HL-60 (cell line): ENCODE measurements at regions not wholly inside any gene's neighbourhood (a gene's known extent, or its start where the extent isn't known, plus 50 kb on each side); places are given as distances from the start of the nearest gene placed in this dataset.

Experiments
- GABPA ChIP-seq: IDR thresholded peaks from 2 replicates; pipeline ENCODE4 v1.6.1; 2012; ENCODE audit warnings: low read depth
- POLR2AphosphoS5 ChIP-seq: IDR thresholded peaks from 2 replicates; pipeline ENCODE4 v1.6.1; 2012; ENCODE audit warnings: low read depth
- TF ChIP-seq, protein P1 (sequence below): IDR thresholded peaks from one replicate; pipeline ENCODE4 v1.5.1; 2011; ENCODE audit warnings: low read length, control low read depth, inconsistent platforms; ENCODE audit not compliant: insufficient read depth
- TF ChIP-seq, protein P2 (sequence below): IDR thresholded peaks from 2 replicates; pipeline ENCODE4 v1.6.1; 2012; ENCODE audit warnings: low read depth; ENCODE audit not compliant: insufficient replicate concordance

- TF ChIP-seq, protein P1, sequence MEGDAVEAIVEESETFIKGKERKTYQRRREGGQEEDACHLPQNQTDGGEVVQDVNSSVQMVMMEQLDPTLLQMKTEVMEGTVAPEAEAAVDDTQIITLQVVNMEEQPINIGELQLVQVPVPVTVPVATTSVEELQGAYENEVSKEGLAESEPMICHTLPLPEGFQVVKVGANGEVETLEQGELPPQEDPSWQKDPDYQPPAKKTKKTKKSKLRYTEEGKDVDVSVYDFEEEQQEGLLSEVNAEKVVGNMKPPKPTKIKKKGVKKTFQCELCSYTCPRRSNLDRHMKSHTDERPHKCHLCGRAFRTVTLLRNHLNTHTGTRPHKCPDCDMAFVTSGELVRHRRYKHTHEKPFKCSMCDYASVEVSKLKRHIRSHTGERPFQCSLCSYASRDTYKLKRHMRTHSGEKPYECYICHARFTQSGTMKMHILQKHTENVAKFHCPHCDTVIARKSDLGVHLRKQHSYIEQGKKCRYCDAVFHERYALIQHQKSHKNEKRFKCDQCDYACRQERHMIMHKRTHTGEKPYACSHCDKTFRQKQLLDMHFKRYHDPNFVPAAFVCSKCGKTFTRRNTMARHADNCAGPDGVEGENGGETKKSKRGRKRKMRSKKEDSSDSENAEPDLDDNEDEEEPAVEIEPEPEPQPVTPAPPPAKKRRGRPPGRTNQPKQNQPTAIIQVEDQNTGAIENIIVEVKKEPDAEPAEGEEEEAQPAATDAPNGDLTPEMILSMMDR: no peak
- TF ChIP-seq POLR2AphosphoS5 (no peak), GABPA (no peak)
- TF ChIP-seq, protein P2, sequence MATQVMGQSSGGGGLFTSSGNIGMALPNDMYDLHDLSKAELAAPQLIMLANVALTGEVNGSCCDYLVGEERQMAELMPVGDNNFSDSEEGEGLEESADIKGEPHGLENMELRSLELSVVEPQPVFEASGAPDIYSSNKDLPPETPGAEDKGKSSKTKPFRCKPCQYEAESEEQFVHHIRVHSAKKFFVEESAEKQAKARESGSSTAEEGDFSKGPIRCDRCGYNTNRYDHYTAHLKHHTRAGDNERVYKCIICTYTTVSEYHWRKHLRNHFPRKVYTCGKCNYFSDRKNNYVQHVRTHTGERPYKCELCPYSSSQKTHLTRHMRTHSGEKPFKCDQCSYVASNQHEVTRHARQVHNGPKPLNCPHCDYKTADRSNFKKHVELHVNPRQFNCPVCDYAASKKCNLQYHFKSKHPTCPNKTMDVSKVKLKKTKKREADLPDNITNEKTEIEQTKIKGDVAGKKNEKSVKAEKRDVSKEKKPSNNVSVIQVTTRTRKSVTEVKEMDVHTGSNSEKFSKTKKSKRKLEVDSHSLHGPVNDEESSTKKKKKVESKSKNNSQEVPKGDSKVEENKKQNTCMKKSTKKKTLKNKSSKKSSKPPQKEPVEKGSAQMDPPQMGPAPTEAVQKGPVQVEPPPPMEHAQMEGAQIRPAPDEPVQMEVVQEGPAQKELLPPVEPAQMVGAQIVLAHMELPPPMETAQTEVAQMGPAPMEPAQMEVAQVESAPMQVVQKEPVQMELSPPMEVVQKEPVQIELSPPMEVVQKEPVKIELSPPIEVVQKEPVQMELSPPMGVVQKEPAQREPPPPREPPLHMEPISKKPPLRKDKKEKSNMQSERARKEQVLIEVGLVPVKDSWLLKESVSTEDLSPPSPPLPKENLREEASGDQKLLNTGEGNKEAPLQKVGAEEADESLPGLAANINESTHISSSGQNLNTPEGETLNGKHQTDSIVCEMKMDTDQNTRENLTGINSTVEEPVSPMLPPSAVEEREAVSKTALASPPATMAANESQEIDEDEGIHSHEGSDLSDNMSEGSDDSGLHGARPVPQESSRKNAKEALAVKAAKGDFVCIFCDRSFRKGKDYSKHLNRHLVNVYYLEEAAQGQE: no peak
Measured at GRCh38 chr10:29853913-29854312, 205.5 kb downstream of the JCAD start.
